Left renal cortex interstitium (tissue), 4 donors: ENCODE measurements at regions not wholly inside any gene's neighbourhood (a gene's known extent, or its start where the extent isn't known, plus 50 kb on each side); places are given as distances from the start of the nearest gene placed in this dataset.

Experiments used
- DNase-seq, 4 donors: peaks; one replicate each; pipeline ENCODE4 v3.0.0-alpha.2; 2013; ENCODE audit warnings: low read depth in 4 of 4, low spot score in 2 of 4, missing footprints in 1 of 4

DNA sequence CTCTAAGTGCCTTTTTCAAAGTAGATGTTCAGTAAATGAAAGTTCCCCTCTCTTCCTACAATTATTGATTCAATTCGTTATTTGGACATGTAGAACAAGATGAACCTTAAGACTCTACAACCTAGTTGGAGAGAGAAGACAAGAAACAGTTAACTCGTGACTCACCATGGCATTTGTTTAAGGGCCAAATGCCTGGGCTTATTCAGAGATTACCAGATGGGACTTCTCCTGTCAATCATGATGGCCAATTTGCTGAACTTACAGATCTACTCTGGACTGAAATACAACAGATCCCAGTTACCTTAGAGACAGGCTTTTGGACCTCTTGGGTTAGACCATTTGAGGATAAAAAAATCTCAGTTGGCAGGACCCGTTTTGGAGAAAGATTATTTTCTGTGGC is 93.5 kb downstream of the C1orf94 start:
- no peak for DNase-seq

DNA sequence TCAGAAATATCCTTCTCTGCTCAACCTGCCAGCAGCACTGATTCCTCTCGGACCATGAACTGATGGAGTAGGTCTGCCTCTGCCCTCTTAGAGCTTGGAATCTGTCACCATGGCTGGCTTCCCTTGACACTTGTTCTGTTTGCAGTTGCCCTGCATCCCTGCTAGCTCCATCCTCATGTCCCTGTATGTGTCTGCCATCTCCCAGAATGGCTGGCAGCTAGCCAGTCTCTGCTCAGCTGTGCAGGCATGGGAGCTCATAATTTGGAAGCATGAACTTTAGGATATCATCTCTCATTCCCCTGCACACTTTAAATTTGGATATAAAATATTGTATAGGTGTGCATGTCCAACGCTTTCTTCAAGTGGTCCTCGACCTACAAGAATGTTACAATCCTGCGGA is 95.4 kb downstream of the C1orf94 start:
- DNase-seq = no peak

DNA sequence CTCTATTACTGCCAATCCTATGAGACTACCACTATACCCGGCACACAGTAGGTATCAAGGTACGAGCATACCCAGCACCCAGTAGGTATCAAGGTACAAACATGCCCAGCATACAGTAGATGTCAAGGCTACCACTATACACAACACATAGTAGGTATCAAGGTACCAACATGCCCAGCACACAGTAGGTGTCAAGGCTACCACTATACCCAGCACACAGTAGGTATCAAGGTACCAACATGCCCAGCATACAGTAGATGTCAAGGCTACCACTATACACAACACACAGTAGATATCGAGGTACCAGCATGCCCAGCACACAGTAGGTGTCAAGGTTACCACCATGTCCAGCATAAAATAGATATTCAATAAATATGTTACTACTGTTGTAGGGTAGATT is 98.4 kb downstream of the C1orf94 start:
- DNase-seq = no peak

DNA sequence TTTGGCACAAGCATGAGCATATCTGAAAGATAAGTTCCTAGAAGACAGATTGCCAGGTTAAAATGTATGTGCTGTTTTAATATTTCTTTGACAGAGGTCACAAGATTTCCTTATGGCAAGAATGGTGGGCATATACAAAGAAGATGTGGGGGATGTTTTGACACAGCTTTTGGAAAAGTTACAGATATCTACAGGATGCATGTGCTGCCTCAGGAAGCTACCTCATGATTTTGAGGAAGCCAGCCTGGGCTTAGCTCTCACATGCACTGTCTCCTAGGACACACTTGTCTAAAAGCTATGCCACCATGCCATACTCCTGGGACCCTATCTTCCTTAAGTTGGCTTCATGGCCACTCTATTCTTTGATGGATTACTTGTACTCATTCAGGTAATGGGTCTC is 99.9 kb downstream of the C1orf94 start:
- DNase-seq = no peak

DNA sequence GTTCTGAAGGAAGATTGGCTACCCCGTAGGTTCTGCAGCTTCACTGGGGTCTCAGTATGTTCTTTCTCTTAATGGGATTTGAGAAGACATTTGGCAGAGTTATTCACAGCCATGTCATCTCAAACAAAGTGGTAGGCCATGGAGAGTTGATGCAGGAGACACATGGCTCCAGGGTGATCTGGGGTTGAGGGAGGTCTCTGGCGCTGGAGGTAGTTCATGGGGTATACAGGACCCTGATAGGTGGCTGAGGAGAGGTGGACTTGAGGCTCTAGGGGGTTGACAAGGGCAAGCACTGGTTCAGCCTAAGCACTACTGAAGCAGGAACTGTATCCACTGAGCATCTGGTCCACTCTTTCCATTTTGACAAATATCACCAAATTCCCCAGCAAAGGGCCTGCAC is 100.4 kb downstream of the C1orf94 start:
- no peak for DNase-seq

DNA sequence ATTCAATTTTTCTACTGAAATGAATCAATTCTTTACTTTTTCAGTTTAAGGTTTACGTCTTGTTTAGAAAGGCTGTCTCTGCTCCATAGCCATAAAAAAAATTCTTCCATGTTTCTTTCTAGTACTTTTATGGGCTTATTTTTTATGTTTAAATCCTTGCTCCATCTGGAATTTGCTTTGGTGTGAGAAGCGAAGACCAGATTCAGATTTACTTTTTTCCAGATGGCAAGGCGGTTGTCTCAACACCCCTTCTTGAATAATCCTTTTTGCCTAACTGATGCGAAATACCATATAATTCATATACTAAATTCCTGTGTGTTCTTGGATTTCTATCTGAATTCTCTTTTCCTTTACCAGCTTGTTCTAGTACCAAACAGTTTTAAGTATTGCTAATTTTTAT is 101.5 kb downstream of the C1orf94 start:
- DNase-seq = no peak

DNA sequence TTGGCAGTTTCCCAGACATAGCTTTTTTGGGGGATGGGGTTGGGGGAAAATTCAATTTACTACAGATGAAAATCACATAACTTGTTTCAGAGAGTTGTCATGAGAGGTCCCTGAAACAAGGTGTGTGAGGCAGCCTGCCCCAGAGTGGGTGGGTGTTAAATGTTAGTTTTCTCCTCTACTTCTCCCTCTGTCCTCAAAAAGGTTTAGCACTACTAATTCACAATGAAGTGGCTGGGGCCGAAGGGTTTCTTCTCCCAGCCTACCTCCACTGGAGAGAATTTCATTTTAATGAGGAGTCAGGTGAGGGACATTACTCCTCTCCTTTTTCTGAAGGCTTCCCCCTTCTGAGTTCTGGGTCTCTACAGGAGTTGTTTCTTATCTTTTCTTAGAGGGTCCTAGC is 103.3 kb downstream of the C1orf94 start:
- DNase-seq = no peak

DNA sequence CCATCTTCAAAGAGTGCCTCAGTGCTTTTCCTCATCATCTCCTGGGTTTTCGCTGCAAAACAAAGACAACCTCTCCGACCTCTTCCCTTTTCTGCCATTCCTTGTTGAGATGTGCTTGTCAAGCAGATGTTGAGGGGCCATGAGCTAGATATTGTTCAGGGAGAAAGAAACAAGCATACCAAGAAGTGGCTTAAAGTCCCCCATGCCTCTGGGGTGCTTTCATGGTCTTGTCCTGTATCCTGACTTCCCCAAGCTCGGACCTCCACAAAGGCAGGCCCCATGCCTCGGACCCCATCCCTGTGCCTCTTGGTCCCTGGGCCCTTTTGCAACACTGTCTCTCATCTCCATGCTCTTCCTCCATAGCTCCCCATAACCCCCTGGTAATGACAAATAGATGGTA is 103.8 kb downstream of the C1orf94 start:
- DNase-seq = no peak

DNA sequence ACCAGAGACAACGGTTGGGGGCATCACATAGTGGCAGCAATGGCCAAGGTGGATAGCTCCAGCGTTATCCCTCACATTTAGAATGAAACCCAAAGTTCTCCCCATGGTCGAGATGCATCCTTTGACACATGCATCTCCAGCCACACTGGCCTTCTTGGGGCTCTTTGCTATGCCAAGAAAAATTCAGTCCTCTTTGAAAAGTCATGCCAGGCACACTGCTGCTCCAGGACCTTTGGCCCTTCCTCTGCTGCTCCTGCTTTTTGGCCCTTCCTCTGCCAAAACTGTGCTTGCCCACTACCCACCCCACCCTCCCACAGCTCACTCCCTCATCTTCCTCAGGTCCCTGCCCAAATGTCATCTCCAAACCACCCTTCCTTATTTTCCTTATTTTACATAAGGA is 106.4 kb downstream of the C1orf94 start:
- no peak for DNase-seq

DNA sequence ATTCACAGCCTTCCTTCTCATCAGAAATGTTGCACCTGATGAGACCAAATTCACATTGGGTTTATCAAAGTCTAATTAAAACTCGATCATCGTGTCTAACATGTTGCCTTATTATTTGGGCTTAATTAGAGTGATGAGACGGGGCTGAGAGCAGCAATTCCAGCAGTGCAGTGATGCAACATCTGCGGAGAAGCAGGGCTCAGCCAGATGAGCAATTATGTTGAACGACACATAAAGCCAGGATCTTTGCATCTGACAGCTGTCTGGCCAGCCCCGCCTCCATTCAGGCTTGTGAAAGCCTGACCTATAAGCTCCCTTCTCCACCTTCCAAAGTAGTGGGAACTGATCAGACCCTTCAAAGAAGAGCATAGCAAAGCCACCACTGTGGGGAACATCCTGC is 109.8 kb downstream of the C1orf94 start:
- no peak for DNase-seq

DNA sequence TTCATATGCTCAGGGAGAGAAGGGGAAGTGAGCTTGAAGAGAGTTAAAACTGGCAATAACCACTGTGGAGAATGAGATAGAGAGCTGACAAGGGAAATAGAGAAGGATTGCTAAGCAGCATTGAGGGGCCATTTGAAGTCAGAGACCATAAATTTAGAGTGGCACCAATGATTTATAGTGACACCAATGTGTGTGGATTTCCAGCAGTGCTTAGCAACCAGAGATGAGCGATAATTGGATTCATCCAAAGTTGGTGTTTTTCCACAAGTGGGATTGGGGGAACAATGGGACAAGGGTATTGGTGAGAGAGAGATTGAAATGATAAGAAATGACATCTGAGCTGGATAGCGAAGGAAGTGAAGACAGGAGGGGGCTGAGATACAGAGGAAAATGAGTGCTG is 114.1 kb downstream of the C1orf94 start:
- DNase-seq = no peak

DNA sequence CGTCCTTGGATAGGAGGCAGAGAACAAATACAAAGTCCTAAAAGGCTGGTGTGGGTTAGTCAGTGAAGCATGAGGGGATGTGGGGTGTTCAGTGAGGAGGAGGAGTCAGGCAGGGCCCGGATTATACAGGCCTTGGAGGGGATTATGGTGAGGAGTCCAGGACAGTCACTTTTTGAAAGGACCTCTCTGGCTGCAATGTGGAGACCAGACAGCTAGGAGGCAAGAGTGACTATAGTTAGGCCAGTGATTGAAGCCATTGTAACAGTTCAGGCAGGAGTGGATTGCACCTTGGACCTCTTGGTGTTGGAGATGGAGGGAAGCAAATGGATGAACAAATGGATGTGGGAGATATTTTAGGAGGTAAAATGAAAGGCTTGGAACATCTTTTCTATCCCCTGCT is 115.8 kb downstream of the C1orf94 start:
- DNase-seq = no peak

DNA sequence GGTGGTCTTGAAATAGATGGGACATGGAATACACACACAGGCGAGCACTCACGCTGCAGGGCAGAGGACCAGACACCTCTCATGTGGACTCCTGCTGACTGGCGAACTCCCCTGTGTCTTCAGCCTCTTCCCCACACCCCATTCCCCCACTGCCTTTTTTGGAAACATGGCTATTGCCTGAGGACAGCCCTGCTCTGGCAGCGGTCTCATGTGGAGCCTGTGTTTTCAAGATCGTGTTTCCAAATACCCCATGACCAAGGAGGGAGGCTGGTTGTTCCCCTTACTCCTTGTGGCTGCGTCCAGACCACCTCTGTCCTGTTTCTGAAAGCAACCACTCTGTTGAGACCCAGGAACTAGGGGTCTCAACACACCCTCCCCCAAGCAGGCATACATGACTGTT is 119.4 kb downstream of the C1orf94 start:
- DNase-seq = no peak

DNA sequence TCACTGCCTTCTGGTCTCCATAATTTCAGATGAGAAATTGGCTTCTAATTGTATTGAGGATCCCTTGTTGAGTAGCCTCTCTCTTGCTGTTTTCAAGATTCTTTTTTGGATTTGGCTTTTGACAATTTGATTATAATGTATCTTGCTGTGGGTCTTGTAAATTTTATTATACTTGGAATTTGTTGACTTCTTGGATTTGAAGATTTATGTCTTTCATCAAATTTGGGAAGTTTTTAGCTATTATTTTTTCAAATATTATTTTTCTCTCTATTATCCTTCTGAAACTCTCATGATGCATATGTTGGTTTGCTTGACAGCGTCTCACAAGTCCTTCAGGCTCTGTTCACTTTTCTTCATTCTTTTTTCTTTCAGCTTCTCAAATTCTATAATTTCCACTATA is 126.1 kb downstream of the C1orf94 start:
- no peak for DNase-seq

DNA sequence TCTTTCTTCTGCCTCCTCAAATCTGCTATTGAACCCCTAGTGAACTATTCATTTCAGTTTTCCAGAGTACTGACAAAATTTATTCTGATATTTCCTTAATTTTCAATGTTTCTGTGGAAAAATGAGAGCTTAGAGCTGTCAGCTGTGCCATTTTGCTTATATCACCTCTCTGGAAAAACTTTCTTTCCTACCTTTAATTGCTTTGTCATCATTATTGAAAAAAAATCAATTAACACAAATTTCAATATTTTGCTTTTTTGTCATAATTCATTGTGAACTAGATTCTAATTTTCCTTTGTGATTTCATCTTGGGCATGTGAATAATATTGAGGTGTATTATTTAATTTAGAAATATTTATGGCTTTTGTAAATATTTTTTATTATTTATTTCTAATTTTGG is 126.5 kb downstream of the C1orf94 start:
- no peak for DNase-seq

DNA sequence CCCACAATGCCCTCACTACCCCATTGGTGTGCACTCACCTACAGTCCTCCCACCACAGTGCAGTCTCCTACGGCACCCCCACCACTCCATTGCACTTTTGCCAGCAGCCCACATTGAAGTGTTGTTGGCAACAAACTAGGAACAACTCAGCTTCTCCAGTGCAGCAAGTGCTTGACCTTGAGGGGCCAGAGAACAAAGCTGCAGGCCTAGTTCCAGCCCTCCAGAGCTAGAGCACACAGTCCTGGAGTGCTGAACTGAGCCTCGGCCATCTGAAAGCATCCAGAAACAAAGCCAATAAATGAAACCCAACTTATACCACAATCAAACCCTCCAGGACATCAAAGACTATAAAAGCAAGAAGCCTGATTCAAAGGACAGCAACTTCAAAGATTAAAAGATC is 129.9 kb downstream of the C1orf94 start:
- DNase-seq = no peak

DNA sequence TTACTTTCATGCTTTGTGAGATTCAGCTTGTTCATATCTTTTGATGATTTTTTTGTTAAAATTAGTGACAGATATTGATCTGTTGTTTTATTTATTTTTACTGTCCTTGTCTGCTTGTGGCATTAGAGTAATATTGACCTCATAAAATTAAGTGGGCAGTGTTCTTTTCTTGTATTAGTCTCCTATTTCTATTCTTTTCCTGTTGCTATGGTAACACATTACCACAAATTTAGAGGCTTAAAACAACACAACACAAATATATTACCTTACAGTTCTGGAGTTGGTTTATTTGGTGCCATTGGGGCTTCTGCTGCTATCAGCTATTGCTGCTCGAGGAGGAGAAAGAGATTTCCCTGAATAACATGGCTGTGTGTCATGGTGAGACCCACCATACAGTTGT is 135.7 kb downstream of the C1orf94 start:
- no peak for DNase-seq

DNA sequence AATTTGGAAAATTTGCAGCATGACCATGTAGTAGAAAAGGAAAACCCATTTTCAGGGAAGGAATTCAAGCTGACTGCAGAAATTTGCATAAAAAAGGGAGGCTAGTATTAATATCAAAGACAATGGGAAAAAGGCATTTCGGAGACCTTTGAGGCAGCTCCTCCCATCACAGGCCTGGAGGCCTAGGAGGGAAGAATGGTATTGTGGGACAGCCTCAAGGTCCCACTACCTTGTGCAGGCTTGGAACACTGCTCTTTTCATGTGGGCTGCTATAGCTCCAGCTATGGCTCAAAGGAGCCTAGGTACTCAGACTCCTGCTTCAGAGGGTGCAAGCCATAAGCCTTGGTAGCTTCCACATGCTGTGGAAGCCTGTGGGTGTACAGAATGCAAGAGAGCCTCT is 139.3 kb downstream of the C1orf94 start:
- DNase-seq = no peak

DNA sequence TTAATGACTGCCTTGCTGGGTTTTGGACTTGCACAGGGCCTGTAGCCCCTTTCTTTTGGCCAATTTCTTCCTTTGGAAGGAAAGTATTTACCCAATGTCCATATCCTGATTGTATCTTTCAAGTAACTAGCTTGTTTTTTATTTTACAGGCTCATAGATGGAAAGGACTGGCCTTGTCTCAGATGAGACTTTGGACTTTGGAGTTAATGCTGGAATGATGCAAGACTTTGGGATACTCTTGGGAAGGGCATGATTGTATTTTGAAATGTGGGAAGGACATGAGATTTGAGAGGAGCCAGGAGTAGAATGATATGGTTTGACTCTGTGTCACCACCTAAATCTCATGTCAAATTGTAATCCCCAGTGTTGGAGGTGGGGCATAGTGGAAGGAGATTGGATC is 140.1 kb downstream of the C1orf94 start:
- no peak for DNase-seq

DNA sequence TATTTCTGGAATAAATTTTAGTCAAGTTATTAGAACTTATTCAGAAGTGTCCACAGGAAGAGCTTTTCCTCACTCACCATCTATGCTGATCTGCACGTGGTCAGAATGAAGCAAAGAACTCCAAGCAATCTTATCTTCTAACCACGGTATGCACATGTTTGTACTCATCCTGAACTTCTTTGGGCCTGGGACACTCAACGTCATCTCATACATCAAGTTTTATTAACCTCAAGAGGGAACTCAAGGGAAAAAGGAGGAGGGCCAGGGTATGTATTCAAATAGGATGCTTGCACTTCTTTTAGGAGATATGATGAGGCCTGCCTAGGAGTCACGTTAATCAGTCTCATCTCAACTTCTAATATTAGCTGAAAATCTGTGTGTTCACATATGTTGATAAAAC is 142.5 kb downstream of the C1orf94 start:
- no peak for DNase-seq

DNA sequence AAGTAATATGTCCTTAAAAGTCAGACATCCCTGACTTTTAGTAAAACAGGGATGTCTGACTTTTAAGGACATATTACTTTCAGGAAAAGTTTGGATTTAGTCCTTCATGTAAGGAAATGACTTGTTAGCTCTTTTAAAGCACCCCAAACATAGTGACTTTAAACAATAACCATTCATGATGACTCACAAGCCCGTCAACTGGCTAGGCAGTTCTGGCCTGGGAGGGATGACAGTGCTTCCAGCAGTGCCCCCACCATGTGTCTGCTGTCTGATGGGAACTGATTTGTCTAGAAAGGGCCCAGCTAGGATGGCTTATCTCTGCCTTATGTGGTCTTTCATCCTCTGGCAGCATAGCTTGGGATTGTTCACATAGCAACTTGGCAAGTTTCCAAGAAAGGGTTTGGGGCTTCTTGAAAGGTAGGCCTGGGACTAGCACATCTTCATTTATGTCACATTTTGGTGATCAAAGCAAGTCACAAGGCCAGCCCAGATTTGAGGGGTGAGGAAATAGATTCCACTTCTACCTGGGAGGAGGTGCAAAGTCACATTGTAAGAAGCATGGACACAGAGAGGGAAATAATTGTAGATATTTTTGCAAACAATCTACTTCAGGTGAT is 143.5 kb downstream of the C1orf94 start:
- DNase-seq = no peak

DNA sequence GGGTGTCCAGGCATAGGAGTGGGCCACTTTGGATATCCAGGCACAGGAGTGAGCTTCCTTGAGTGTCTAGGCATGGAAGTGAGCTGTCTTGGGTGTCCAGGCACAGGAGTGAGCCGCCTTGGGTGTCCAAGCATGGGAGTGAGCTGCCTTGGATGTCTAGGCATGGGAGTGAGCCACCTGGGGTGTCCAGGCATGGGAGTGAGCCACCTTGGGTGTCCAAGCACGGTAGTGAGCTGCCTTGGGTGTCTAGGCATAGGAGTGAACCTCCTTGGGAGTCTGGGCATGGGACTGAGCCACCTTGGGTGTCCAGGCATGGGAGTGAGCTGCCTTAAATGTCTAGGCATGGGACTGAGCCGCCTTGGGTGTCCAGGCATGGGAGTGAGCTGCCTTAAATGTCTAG is 146.3 kb downstream of the C1orf94 start:
- no peak for DNase-seq

DNA sequence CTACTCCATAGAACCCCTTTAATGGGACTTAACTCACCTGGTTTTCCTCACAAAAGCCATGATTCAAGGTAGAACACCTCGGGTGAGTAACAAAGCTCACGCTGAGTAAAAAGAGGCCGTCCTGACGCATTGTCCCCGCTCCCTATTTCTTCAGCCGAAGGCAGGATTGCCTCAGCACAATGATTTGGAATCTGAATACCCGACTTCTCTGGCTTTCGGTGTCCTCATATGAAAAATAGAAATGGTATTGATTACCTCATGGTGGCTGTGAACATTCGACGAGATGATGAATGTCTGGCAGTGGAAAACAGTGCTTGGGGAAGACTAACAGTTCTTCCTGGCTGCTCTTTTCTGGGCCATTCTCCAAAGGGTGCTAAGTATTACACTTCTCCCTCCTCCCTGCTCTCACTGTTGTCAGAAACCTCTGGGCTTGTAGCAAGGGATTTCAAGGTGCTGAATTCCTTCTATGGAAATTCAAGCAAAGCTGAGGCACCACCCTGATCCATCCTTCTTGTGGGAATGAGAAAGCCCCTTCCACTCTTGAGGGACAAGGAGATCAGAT is 148.3 kb downstream of the C1orf94 start:
- DNase-seq = no peak
